Keratinocyte (primary cell): ENCODE measurements at regions not wholly inside any gene's neighbourhood (a gene's known extent, or its start where the extent isn't known, plus 50 kb on each side); places are given as distances from the start of the nearest gene placed in this dataset.

Experiments used
- DNase-seq: peaks from one replicate; pipeline ENCODE4 v3.0.0-alpha.2; 2011; ENCODE audit warnings: low read depth, missing footprints, low spot score
- FAIRE-seq: peaks from 2 replicates; lab custom pipeline; 2011; peaks lifted over from hg19 to GRCh38; lab: Jason Lieb, UNC
- H2AFZ ChIP-seq: 2 replicates; pipeline ENCODE4 v1.6.0; 2012; ENCODE audit warnings: low read length, control low read depth, inconsistent platforms; ENCODE audit not compliant: control insufficient read depth
- H3K27ac ChIP-seq: 2 replicates; pipeline ENCODE4 v1.5.1; 2011; ENCODE audit warnings: low read length; ENCODE audit not compliant: control insufficient read depth, insufficient read depth
- H3K27me3 ChIP-seq: 3 replicates; pipeline ENCODE4 v1.6.0; 2011; ENCODE audit warnings: low read length; ENCODE audit not compliant: control insufficient read depth, insufficient read depth; ENCODE audit errors: extremely low read depth
- H3K36me3 ChIP-seq, 2 experiments: 2 replicates in 1 of 2; 3 replicates in 1 of 2; pipeline ENCODE4 v1.5.1; 2011; ENCODE audit warnings: low read length in 2 of 2, mild to moderate bottlenecking in 1 of 2; ENCODE audit not compliant: control insufficient read depth in 2 of 2, insufficient read depth in 2 of 2; ENCODE audit errors: extremely low read depth in 1 of 2
- H3K4me1 ChIP-seq: 3 replicates; pipeline ENCODE4 v1.5.1; 2011; ENCODE audit warnings: low read length; ENCODE audit not compliant: control insufficient read depth, insufficient read depth; ENCODE audit errors: extremely low read depth
- H3K4me2 ChIP-seq: 3 replicates; pipeline ENCODE4 v1.6.0; 2011; ENCODE audit warnings: low read depth, low read length; ENCODE audit not compliant: control insufficient read depth, insufficient read depth; ENCODE audit errors: extremely low read depth
- H3K4me3 ChIP-seq, 3 experiments: fragments of 200-600 bp in 1 of 3; sonication (generic) in 1 of 3; 2 replicates in 2 of 3; 3 replicates in 1 of 3; pipeline ENCODE4 v1.5.1; 2011 to 2016; ENCODE audit warnings: low read length in 3 of 3, mild to moderate bottlenecking in 3 of 3, control low read depth in 2 of 3, inconsistent platforms in 1 of 3, low read depth in 1 of 3, mixed read lengths in 1 of 3, mixed run types in 1 of 3, moderate library complexity in 1 of 3; ENCODE audit not compliant: control insufficient read depth in 2 of 3, insufficient read depth in 2 of 3; ENCODE audit errors: extremely low read depth in 1 of 3
- H3K79me2 ChIP-seq: 2 replicates; pipeline ENCODE4 v1.6.0; 2012; ENCODE audit warnings: low read length; ENCODE audit not compliant: control insufficient read depth, insufficient read depth
- H3K9ac ChIP-seq: 3 replicates; pipeline ENCODE4 v1.6.0; 2011; ENCODE audit warnings: low read length; ENCODE audit not compliant: control insufficient read depth, insufficient read depth; ENCODE audit errors: extremely low read depth
- H3K9me1 ChIP-seq: 3 replicates; pipeline ENCODE4 v1.6.0; 2011; ENCODE audit warnings: low read length; ENCODE audit not compliant: control insufficient read depth, insufficient read depth; ENCODE audit errors: extremely low read depth
- H3K9me3 ChIP-seq: 2 replicates; pipeline ENCODE4 v1.5.1; 2012; ENCODE audit warnings: low read depth, low read length; ENCODE audit not compliant: control insufficient read depth
- H4K20me1 ChIP-seq: 3 replicates; pipeline ENCODE4 v1.6.0; 2011; ENCODE audit warnings: low read length; ENCODE audit not compliant: control insufficient read depth, insufficient read depth; ENCODE audit errors: extremely low read depth
- EZH2 ChIP-seq: IDR thresholded peaks from one replicate; pipeline ENCODE4 v1.6.1; 2012; ENCODE audit warnings: inconsistent platforms, mild to moderate bottlenecking, low read length, moderate library complexity
- dilution Hi-C: fragments of 300-500 bp; cut with MboI; formaldehyde crosslinking; loops from one replicate; pipeline ENCODE4 v1.7.0; 2020; ENCODE audit warnings: low sequenced_read_pairs; ENCODE audit not compliant: extremely low pct_ligation_motif_present
- TF ChIP-seq, protein P1 (sequence below), 3 experiments: IDR thresholded peaks in 1 of 3; conservative IDR thresholded peaks in 1 of 3; optimal IDR thresholded peaks in 1 of 3; 2 replicates in 2 of 3; 3 replicates in 1 of 3; pipeline versions ENCODE3 to v1.5.1; 2011; ENCODE audit warnings: low read length in 3 of 3, mild to moderate bottlenecking in 3 of 3, moderate library complexity in 2 of 3, control low read depth in 1 of 3, inconsistent platforms in 1 of 3; ENCODE audit not compliant: insufficient read depth in 2 of 3; ENCODE audit errors: extremely low read depth in 1 of 3

DNA sequence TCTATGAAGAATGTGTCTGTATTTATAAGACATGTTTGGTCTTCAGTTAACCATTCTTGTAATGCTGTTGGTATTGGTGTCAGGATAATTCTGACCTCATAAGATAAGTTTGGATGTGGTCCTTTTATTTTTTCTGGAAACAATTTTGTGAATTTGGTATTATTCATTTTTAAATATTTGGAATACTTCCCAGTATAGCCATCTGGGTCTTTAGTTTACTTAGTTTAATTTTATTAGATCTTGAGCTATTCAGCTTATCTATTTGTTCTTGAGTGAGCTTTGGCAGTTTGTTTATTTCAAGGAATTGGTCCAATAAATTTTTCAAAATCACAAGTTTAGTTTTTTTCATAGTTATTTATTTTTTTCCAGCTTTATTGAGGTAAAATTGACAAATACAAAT is 335.4 kb upstream of the PCDH20 start:
- no peaks in the 10 kb centered on the region for H3K9me3 ChIP-seq
- dilution Hi-C loops = no loop called here
- no peaks in the 10 kb centered on the region for H3K27me3 ChIP-seq
- no peak overlapping the region for H3K27ac ChIP-seq
- H3K9ac ChIP-seq = no peak overlapping the region
- H2AFZ ChIP-seq = no peak overlapping the region
- no peaks in the 10 kb centered on the region for H3K9me1 ChIP-seq
- DNase-seq = no peak
- no peak overlapping the region for H3K4me3 ChIP-seq
- no peak for TF ChIP-seq EZH2
- TF ChIP-seq, protein P1, sequence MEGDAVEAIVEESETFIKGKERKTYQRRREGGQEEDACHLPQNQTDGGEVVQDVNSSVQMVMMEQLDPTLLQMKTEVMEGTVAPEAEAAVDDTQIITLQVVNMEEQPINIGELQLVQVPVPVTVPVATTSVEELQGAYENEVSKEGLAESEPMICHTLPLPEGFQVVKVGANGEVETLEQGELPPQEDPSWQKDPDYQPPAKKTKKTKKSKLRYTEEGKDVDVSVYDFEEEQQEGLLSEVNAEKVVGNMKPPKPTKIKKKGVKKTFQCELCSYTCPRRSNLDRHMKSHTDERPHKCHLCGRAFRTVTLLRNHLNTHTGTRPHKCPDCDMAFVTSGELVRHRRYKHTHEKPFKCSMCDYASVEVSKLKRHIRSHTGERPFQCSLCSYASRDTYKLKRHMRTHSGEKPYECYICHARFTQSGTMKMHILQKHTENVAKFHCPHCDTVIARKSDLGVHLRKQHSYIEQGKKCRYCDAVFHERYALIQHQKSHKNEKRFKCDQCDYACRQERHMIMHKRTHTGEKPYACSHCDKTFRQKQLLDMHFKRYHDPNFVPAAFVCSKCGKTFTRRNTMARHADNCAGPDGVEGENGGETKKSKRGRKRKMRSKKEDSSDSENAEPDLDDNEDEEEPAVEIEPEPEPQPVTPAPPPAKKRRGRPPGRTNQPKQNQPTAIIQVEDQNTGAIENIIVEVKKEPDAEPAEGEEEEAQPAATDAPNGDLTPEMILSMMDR (optimal IDR thresholded peaks at IDR 0.05 in 1 of 3, IDR thresholded peaks at IDR 0.05 in 1 of 3, conservative IDR thresholded peaks at IDR 0.05 in 1 of 3; ENCODE audit: extremely low read depth in 1 of 3, insufficient read depth in 2 of 3, low read length in 3 of 3) = no peak
- H4K20me1 ChIP-seq = no peaks in the 10 kb centered on the region
- H3K4me2 ChIP-seq = no peak overlapping the region
- H3K79me2 ChIP-seq = no peaks in the 10 kb centered on the region
- no peaks in the 10 kb centered on the region for H3K4me1 ChIP-seq
- no peaks in the 10 kb centered on the region for H3K36me3 ChIP-seq
- no peak for FAIRE-seq

DNA sequence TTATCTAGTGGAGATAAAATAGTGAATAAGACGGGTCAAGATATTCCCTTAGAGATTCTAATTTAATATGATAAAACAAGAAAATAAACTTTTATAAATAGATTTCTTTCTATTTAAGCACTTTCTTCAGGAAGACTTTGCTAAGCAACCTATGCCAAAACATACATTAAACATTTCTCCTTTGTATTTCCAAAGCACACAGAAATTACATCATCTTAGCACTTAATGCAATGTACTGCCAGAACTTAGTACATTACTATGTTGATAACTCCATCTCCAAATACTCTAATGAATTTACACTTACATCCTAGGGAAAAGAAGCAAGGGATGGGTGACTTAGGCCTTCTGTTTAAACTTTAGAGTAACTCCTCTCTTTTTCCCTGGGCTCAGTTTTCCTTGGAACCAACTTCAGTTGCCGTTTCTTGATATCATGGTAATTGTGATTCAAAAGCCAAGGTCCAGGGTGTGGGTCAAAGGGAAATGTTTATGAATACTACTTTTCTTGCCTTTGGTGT is 322.6 kb upstream of the PCDH20 start:
- Histone ChIP-seq H4K20me1 (no peaks in the 10 kb centered on the region), H3K9me1 (no peaks in the 10 kb centered on the region), H3K36me3 (no peaks in the 10 kb centered on the region), H3K9me3 (no peaks in the 10 kb centered on the region), H2AFZ (no peak overlapping the region), H3K27me3 (no peaks in the 10 kb centered on the region), H3K27ac (no peak overlapping the region), H3K4me3 (no peak overlapping the region), H3K4me2 (no peak overlapping the region), H3K79me2 (no peaks in the 10 kb centered on the region), H3K9ac (no peak overlapping the region), H3K4me1 (no peaks in the 10 kb centered on the region)
- TF ChIP-seq, protein P1 (optimal IDR thresholded peaks at IDR 0.05 in 1 of 3, IDR thresholded peaks at IDR 0.05 in 1 of 3, conservative IDR thresholded peaks at IDR 0.05 in 1 of 3; ENCODE audit: extremely low read depth in 1 of 3, insufficient read depth in 2 of 3, low read length in 3 of 3) = no peak
- no peak for TF ChIP-seq EZH2
- no peak for DNase-seq
- dilution Hi-C loops = no loop called here
- FAIRE-seq = no peak
